ENCODE measurements at regions not wholly inside any gene's neighbourhood (a gene's known extent, or its start where the extent isn't known, plus 50 kb on each side); places are given as distances from the start of the nearest gene placed in this dataset.

DNA sequence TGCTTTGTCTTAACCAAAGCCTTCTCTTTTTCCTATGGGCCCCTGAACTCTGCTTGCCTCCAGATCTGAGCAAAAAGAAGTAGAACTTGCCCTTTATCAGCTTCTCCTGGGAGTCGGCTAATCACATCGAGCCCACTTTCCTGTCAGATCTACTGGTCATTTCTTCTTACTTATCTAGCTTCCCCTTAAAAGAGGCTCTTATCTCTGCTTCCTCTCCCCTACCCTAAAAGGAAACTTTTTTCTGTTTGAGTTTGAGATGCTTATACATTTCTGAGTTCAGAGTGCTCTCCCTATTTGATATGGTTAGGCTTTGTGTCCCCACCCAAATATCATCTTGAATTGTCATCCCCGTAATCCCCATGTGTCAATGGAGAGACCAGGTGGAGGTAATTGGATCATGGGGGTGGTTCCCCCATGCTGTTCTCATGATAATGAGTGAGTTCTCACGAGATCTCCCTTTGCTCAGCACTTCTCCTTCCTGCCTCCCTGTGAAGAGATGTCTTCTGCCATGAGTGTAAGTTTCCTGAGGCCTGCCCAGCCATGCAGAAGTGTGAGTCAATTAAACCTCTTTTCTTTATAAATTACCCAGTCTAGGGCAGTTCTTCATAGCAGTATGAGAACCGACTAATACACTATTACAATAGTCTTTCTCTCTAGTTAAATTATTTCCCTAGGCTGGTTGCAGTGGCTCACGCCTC is 114.7 kb upstream of the AMN1 start:
- WGBS, 2 experiments (ENCODE audit: extremely low coverage in 1 of 2, insufficient coverage in 1 of 2, insufficient read length in 1 of 2, insufficient replicate concordance in 2 of 2, low coverage in 1 of 2, low lambda C conversion rate in 2 of 2, missing lambda C conversion rate in 1 of 2), result 90% methylated on average over 6 of the region's 6 CpGs; no CpG with 5 or more reads in 1 of the 2 experiments
- CTCF ChIA-PET (ENCODE audit: partially characterized antibody), result no interaction called here

More for the DNA sequence above, 114.7 kb upstream of the AMN1 start:
- no peak overlapping the region for H3K14ac ChIP-seq (ENCODE audit: insufficient read length)
- no peak overlapping the region for H3K4me2 ChIP-seq (ENCODE audit: insufficient read depth in 1 of 2, low read depth in 2 of 2, low read length in 2 of 2)
- H3K56ac ChIP-seq (replicated peaks; ENCODE audit: insufficient read length, low read depth, low read length), result no peak overlapping the region
- no peaks in the 10 kb centered on the region for H3K36me3 ChIP-seq (ENCODE audit: control insufficient read depth in 2 of 4, insufficient read depth in 4 of 4, low read length in 3 of 4)
- H2BK5ac ChIP-seq (ENCODE audit: low read depth, low read length), result no peak overlapping the region
- POLR2A ChIA-PET (ENCODE audit: partially characterized antibody), result no interaction called here
- no peaks in the 10 kb centered on the region for H3K23me2 ChIP-seq (ENCODE audit: low read depth, low read length)
- H3K79me1 ChIP-seq (ENCODE audit: low read depth, low read length), result no peaks in the 10 kb centered on the region
- H4K5ac ChIP-seq (ENCODE audit: insufficient read length, low read depth, low read length), result no peak overlapping the region
- DNase-seq (ENCODE audit: low read depth in 1 of 2, low spot score in 2 of 2) (no peak), FAIRE-seq (no peak)
- H3K27me3 ChIP-seq (replicated peaks in 1 of 4; ENCODE audit: control insufficient read depth in 3 of 4, extremely low read depth in 1 of 4, insufficient read depth in 3 of 4, low read length in 3 of 4), result no peaks in the 10 kb centered on the region
- no peak overlapping the region for H4K91ac ChIP-seq (replicated peaks; ENCODE audit: insufficient read length, low read length)
- H2BK12ac ChIP-seq (ENCODE audit: low read depth, low read length), result no peak overlapping the region
- H4K8ac ChIP-seq (ENCODE audit: extremely low read depth, insufficient read depth, low read length), result no peak overlapping the region
- no peak overlapping the region for H3K4me3 ChIP-seq (ENCODE audit: extremely low read depth in 1 of 4, insufficient read depth in 2 of 4, low read depth in 3 of 4, low read length in 4 of 4)
- no peak overlapping the region for H2AFZ ChIP-seq (ENCODE audit: low read length)
- no peak overlapping the region for H2BK20ac ChIP-seq (ENCODE audit: low read length)
- TF ChIP-seq SP4 (IDR thresholded peaks at IDR 0.05; ENCODE audit: low read length) (no peak), JUN (IDR thresholded peaks at IDR 0.05; ENCODE audit: low read depth, low read length) (no peak), JUND (IDR thresholded peaks at IDR 0.05; ENCODE audit: low read length) (no peak)
- TF ChIP-seq, protein P1, sequence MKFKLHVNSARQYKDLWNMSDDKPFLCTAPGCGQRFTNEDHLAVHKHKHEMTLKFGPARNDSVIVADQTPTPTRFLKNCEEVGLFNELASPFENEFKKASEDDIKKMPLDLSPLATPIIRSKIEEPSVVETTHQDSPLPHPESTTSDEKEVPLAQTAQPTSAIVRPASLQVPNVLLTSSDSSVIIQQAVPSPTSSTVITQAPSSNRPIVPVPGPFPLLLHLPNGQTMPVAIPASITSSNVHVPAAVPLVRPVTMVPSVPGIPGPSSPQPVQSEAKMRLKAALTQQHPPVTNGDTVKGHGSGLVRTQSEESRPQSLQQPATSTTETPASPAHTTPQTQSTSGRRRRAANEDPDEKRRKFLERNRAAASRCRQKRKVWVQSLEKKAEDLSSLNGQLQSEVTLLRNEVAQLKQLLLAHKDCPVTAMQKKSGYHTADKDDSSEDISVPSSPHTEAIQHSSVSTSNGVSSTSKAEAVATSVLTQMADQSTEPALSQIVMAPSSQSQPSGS (IDR thresholded peaks at IDR 0.05; ENCODE audit: low read length), result no peak
- H3K9me3 ChIP-seq (ENCODE audit: insufficient read depth in 2 of 2, low read depth in 1 of 2, low read length in 1 of 2), result peaks cover 16 to 19% of the 10 kb centered on the region in 2 experiments
- H3K4me1 ChIP-seq (replicated peaks in 1 of 4; ENCODE audit: control insufficient read depth in 3 of 4, insufficient read depth in 4 of 4, low read length in 3 of 4), result no peaks in the 10 kb centered on the region
- H3K23ac ChIP-seq (ENCODE audit: insufficient read length), result no peak overlapping the region
- H3K18ac ChIP-seq (ENCODE audit: extremely low read depth, low read length), result no peak overlapping the region
- no peaks in the 10 kb centered on the region for H3K79me2 ChIP-seq (ENCODE audit: control insufficient read depth in 1 of 2, insufficient read depth in 2 of 2, low read length in 2 of 2)
- no peak overlapping the region for H2BK15ac ChIP-seq (ENCODE audit: low read length)
- no peak overlapping the region for H2AK5ac ChIP-seq (ENCODE audit: low read depth, low read length)
- H3K4ac ChIP-seq (replicated peaks; ENCODE audit: insufficient read length, low read depth, low read length), result no peak overlapping the region
- H3K9ac ChIP-seq (replicated peaks in 1 of 4; ENCODE audit: extremely low read depth in 1 of 4, low read depth in 3 of 4, low read length in 3 of 4), result no peak overlapping the region
- H4K20me1 ChIP-seq (replicated peaks in 1 of 2; ENCODE audit: control insufficient read depth in 1 of 2, insufficient read depth in 2 of 2, low read length in 2 of 2), result no peaks in the 10 kb centered on the region
- H3K27ac ChIP-seq (ENCODE audit: low read depth, low read length), result no peak overlapping the region
- H2BK120ac ChIP-seq (replicated peaks; ENCODE audit: low read depth, low read length), result no peak overlapping the region

Measured in H1 (cell line).